Suprapubic skin (tissue), 4 donors: ENCODE measurements at regions not wholly inside any gene's neighbourhood (a gene's known extent, or its start where the extent isn't known, plus 50 kb on each side); places are given as distances from the start of the nearest gene placed in this dataset.

Source experiments
- POLR2A ChIP-seq, 2 donors: fragments of 450-650 bp; IDR thresholded peaks; one replicate each; pipeline ENCODE4 v1.6.1; 2017; ENCODE audit warnings: antibody characterized with exemption in 2 of 2, mild to moderate bottlenecking in 2 of 2, moderate library complexity in 2 of 2
- POLR2AphosphoS5 ChIP-seq, 3 donors: sonication (generic); formaldehyde crosslinking; IDR thresholded peaks; one replicate each; pipeline ENCODE4 v1.6.1; 2017; ENCODE audit warnings: antibody characterized with exemption in 3 of 3
- TF ChIP-seq, protein P1 (sequence below), 2 donors: fragments of 200-600 bp in 1 of 2; fragments of 450-650 bp in 1 of 2; sonication (generic) in 1 of 2; IDR thresholded peaks; one replicate each; pipeline ENCODE4 v1.5.1; 2016 to 2019; ENCODE audit warnings: antibody characterized with exemption in 2 of 2, mild to moderate bottlenecking in 1 of 2, moderate library complexity in 1 of 2

DNA sequence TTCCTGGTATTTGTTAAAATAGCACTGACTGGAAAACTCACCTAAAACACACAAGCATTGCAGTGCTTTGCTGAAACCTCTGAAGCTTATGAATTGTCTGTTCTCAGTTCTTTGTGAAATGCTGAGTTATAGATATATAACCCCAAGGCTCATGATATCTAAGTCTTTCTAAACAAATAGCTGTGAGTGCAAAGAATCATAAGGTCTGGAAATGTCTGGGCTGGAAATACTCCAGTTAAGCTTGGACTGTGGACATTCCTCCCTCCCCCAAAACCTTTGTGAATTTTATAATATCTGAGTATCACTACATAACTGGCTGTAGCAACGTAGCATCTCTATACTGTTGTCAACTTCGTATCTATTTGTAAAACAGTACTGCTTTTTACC lies 69.1 kb downstream of the CBLN4 start:
- TF ChIP-seq POLR2AphosphoS5 (IDR thresholded peaks at IDR 0.05) = no peak
- TF ChIP-seq POLR2A (IDR thresholded peaks at IDR 0.05) = no peak
- TF ChIP-seq, protein P1, sequence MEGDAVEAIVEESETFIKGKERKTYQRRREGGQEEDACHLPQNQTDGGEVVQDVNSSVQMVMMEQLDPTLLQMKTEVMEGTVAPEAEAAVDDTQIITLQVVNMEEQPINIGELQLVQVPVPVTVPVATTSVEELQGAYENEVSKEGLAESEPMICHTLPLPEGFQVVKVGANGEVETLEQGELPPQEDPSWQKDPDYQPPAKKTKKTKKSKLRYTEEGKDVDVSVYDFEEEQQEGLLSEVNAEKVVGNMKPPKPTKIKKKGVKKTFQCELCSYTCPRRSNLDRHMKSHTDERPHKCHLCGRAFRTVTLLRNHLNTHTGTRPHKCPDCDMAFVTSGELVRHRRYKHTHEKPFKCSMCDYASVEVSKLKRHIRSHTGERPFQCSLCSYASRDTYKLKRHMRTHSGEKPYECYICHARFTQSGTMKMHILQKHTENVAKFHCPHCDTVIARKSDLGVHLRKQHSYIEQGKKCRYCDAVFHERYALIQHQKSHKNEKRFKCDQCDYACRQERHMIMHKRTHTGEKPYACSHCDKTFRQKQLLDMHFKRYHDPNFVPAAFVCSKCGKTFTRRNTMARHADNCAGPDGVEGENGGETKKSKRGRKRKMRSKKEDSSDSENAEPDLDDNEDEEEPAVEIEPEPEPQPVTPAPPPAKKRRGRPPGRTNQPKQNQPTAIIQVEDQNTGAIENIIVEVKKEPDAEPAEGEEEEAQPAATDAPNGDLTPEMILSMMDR (IDR thresholded peaks at IDR 0.05) = no peak
